NCI-H1105 treated with DMSO at 0.1 percent for 48 hours (cell line): ENCODE measurements at regions not wholly inside any gene's neighbourhood (a gene's known extent, or its start where the extent isn't known, plus 50 kb on each side); places are given as distances from the start of the nearest gene placed in this dataset.
A peak's percentile ranks its signal among the peaks of the same experiment; 100 is the strongest.

Experiments
- DNase-seq: peaks from one replicate; lab custom pipeline; 2025; lab: John Stamatoyannopoulos, UW

GRCh38 chr14:86613126-86613525, 1083.2 kb downstream of the FLRT2 start:
- DNase-seq: no peak

GRCh38 chr14:86604561-86604960, 1074.6 kb downstream of the FLRT2 start:
- DNase-seq: no peak

GRCh38 chr14:86602263-86602662, 1072.3 kb downstream of the FLRT2 start:
- no peak for DNase-seq

- no peak for DNase-seq
Observed at GRCh38 chr14:86601813-86602212, 1071.9 kb downstream of the FLRT2 start.

- no peak for DNase-seq
Observed at GRCh38 chr14:86597279-86597678, 1067.3 kb downstream of the FLRT2 start.

GRCh38 chr14:86596024-86596423, 1066.1 kb downstream of the FLRT2 start:
- DNase-seq: no peak

- DNase-seq: no peak
Observed at GRCh38 chr14:86575141-86575540, 1045.2 kb downstream of the FLRT2 start.

- no peak for DNase-seq
Observed at GRCh38 chr14:86574778-86575129, 1044.8 kb downstream of the FLRT2 start.

- no peak for DNase-seq
Observed at GRCh38 chr14:86574051-86574777, 1044.3 kb downstream of the FLRT2 start.

- no peak for DNase-seq
Observed at GRCh38 chr14:86570371-86570770, 1040.4 kb downstream of the FLRT2 start.

GRCh38 chr14:86543521-86543920, 1013.6 kb downstream of the FLRT2 start:
- DNase-seq: no peak

GRCh38 chr14:86541972-86542371, 1012.0 kb downstream of the FLRT2 start:
- no peak for DNase-seq

GRCh38 chr14:86540636-86541247, 1010.8 kb downstream of the FLRT2 start:
- DNase-seq: no peak

GRCh38 chr14:86539361-86540070, 1009.6 kb downstream of the FLRT2 start:
- no peak for DNase-seq

GRCh38 chr14:86533834-86534233, 1003.9 kb downstream of the FLRT2 start:
- DNase-seq: no peak

- DNase-seq: peak; percentile 73
Observed at GRCh38 chr14:86532219-86532618, 1002.3 kb downstream of the FLRT2 start.

GRCh38 chr14:86530457-86530856, 1000.5 kb downstream of the FLRT2 start:
- DNase-seq: no peak

- DNase-seq: no peak
Observed at GRCh38 chr14:86527312-86527711, 997.4 kb downstream of the FLRT2 start.

GRCh38 chr14:86525673-86526072, 995.7 kb downstream of the FLRT2 start:
- DNase-seq: no peak

GRCh38 chr14:86521843-86522242, 991.9 kb downstream of the FLRT2 start:
- no peak for DNase-seq

GRCh38 chr14:86521031-86521730, 991.2 kb downstream of the FLRT2 start:
- peak; percentile 91 for DNase-seq

- DNase-seq: no peak
Observed at GRCh38 chr14:86518298-86518697, 988.4 kb downstream of the FLRT2 start.

- no peak for DNase-seq
Observed at GRCh38 chr14:86515195-86515594, 985.3 kb downstream of the FLRT2 start.
